GM12878 (cell line): ENCODE measurements at regions not wholly inside any gene's neighbourhood (a gene's known extent, or its start where the extent isn't known, plus 50 kb on each side); places are given as distances from the start of the nearest gene placed in this dataset.

Source experiments
- ATAC-seq: fragments of 200-7000 bp; cut with Tn5 transposase; 3 replicates; pipeline ENCODE4 v1.9.1; 2020; ENCODE audit warnings: mild to moderate bottlenecking, moderate library complexity
- BruUV-seq: library from RNA; stranded (reverse); fragments of 400-500 nt; replicated peaks from 2 replicates; lab custom pipeline; 2021; lab: Mats Ljungman, UMichigan
- CTCF ChIA-PET: fragments of 300-600 bp; sonication (Branson Sonifier 250); formaldehyde crosslinking; extraction: SDS; loops from one replicate; lab custom pipeline; 2021; ENCODE audit warnings: inconsistent platforms; lab: Yijun Ruan, JAX
- POLR2A ChIA-PET: fragments of 350-600 bp; formaldehyde crosslinking; extraction: SDS; loops from one replicate; lab custom pipeline; 2021; ENCODE audit warnings: inconsistent platforms; lab: Charles Lee
- RAD21 ChIA-PET: fragments of 300-600 bp; sonication (Branson Sonifier 250); formaldehyde crosslinking; loops from one replicate; lab custom pipeline; 2023; ENCODE audit warnings: antibody characterized with exemption; ENCODE audit not compliant: unreplicated experiment; lab: Charles Lee
- SMC1A ChIA-PET: fragments of 300-600 bp; sonication (Branson Sonifier 250); formaldehyde crosslinking; loops from one replicate; lab custom pipeline; 2023; ENCODE audit not compliant: unreplicated experiment, uncharacterized antibody; lab: Charles Lee
- DNase-seq: peaks from one replicate; pipeline ENCODE4 v3.0.0-alpha.2; 2011; ENCODE audit warnings: low read depth, low spot score
- FAIRE-seq: peaks from 3 replicates; lab custom pipeline; 2011; peaks lifted over from hg19 to GRCh38; lab: Jason Lieb, UNC
- H2AFZ ChIP-seq: 2 replicates; pipeline ENCODE4 v1.6.0; 2011; ENCODE audit warnings: low read depth, low read length, control low read depth; ENCODE audit not compliant: control insufficient read depth
- H3K27ac ChIP-seq: 2 replicates; pipeline ENCODE4 v1.5.1; 2011; ENCODE audit warnings: control low read depth; ENCODE audit not compliant: control insufficient read depth, insufficient read depth
- H3K27me3 ChIP-seq, 2 experiments: replicated peaks in 1 of 2; 2 replicates each; pipeline versions ENCODE4 v1.6.0 to v1.6.1; 2011; ENCODE audit warnings: low read length in 1 of 2; ENCODE audit not compliant: control insufficient read depth in 2 of 2, insufficient read depth in 2 of 2
- H3K36me3 ChIP-seq, 2 experiments: 2 replicates each; pipeline ENCODE4 v1.5.1; 2011; ENCODE audit warnings: low read length in 1 of 2; ENCODE audit not compliant: control insufficient read depth in 2 of 2, insufficient read depth in 2 of 2
- H3K4me1 ChIP-seq: 2 replicates; pipeline ENCODE4 v1.6.1; 2011; ENCODE audit warnings: mild to moderate bottlenecking, low read length, moderate library complexity, mixed read lengths; ENCODE audit not compliant: control insufficient read depth, insufficient read depth
- H3K4me2 ChIP-seq: 2 replicates; pipeline ENCODE4 v1.6.0; 2011; ENCODE audit warnings: control low read depth; ENCODE audit not compliant: control insufficient read depth, insufficient read depth
- H3K4me3 ChIP-seq: fragments of 200-600 bp; sonication (generic); 2 replicates; pipeline ENCODE4 v1.5.1; 2016
- H3K79me2 ChIP-seq: 2 replicates; pipeline ENCODE4 v1.6.0; 2011; ENCODE audit warnings: low read length; ENCODE audit not compliant: control insufficient read depth, insufficient read depth
- H3K9ac ChIP-seq: 2 replicates; pipeline ENCODE4 v1.8.0; 2011; ENCODE audit warnings: low read length, control low read depth, mixed read lengths; ENCODE audit not compliant: control insufficient read depth, insufficient read depth
- H3K9me3 ChIP-seq: replicated peaks from 3 replicates; pipeline ENCODE4 v1.5.1; 2011; ENCODE audit warnings: mild to moderate bottlenecking, low read length; ENCODE audit not compliant: control insufficient read depth, insufficient read depth
- H4K20me1 ChIP-seq: 2 replicates; pipeline ENCODE4 v1.6.0; 2011; ENCODE audit not compliant: control insufficient read depth, insufficient read depth
- ATF2 ChIP-seq: IDR thresholded peaks from 2 replicates; pipeline ENCODE4 v1.6.1; 2012; ENCODE audit warnings: low read length, inconsistent platforms
- CBX5 ChIP-seq: sonication (generic); IDR thresholded peaks from 2 replicates; pipeline ENCODE4 v1.6.1; 2016; ENCODE audit warnings: low read depth, moderate library complexity, mild to moderate bottlenecking, inconsistent platforms
- CTCF ChIP-seq, 3 experiments: IDR thresholded peaks in 2 of 3; conservative IDR thresholded peaks in 1 of 3; 2 replicates each; pipeline ENCODE4 v1.5.1; 2011; ENCODE audit warnings: low read depth in 3 of 3, low read length in 3 of 3, mild to moderate bottlenecking in 3 of 3, control low read depth in 2 of 3, moderate library complexity in 2 of 3, inconsistent platforms in 1 of 3, mixed read lengths in 1 of 3; ENCODE audit not compliant: control insufficient read depth in 2 of 3, insufficient read depth in 1 of 3; ENCODE audit errors: extremely low read depth in 1 of 3
- DPF2 ChIP-seq: fragments of 450-650 bp; IDR thresholded peaks from 2 replicates; pipeline ENCODE4 v1.6.1; 2017; ENCODE audit warnings: mild to moderate bottlenecking
- EGR1 ChIP-seq, 2 experiments: IDR thresholded peaks; 1 replicate in 1 of 2; 2 replicates in 1 of 2; pipeline ENCODE4 v1.6.1; 2011 to 2012; ENCODE audit warnings: low read depth in 2 of 2, low read length in 2 of 2, borderline replicate concordance in 1 of 2, mild to moderate bottlenecking in 1 of 2, moderate library complexity in 1 of 2
- EZH2 ChIP-seq: IDR thresholded peaks from 2 replicates; pipeline ENCODE4 v1.6.1; 2012; ENCODE audit warnings: low read depth, mild to moderate bottlenecking, control low read depth, inconsistent platforms, low read length, borderline replicate concordance; ENCODE audit not compliant: control insufficient read depth
- IRF3 ChIP-seq: fragments of 450-650 bp; IDR thresholded peaks from 2 replicates; pipeline ENCODE4 v1.6.1; 2014; ENCODE audit warnings: mild to moderate bottlenecking
- IRF4 ChIP-seq: IDR thresholded peaks from 2 replicates; pipeline ENCODE4 v1.6.1; 2011; ENCODE audit warnings: low read depth, low read length
- KAT2A ChIP-seq: conservative IDR thresholded peaks from 2 replicates; pipeline ENCODE4 v1.6.1; 2011; ENCODE audit warnings: low read depth, low read length; ENCODE audit not compliant: control insufficient read depth
- KLF5 ChIP-seq: fragments of 450-650 bp; IDR thresholded peaks from 2 replicates; pipeline ENCODE4 v1.6.1; 2014; ENCODE audit warnings: mild to moderate bottlenecking; ENCODE audit not compliant: partially characterized antibody
- MLLT1 ChIP-seq: fragments of 450-650 bp; IDR thresholded peaks from 2 replicates; pipeline ENCODE4 v1.6.1; 2016; ENCODE audit warnings: mild to moderate bottlenecking
- MTA2 ChIP-seq: fragments of 450-650 bp; IDR thresholded peaks from 2 replicates; pipeline ENCODE4 v1.6.1; 2016; ENCODE audit warnings: low read depth, mild to moderate bottlenecking, moderate library complexity
- NFYA ChIP-seq: IDR thresholded peaks from 2 replicates; pipeline ENCODE4 v1.6.1; 2011; ENCODE audit warnings: low read depth, mild to moderate bottlenecking, low read length, improper control_type of control experiment, borderline replicate concordance
- POU2F2 ChIP-seq: IDR thresholded peaks from 3 replicates; pipeline ENCODE4 v1.6.1; 2011; ENCODE audit warnings: low read depth, mild to moderate bottlenecking, low read length, borderline replicate concordance
- RCOR1 ChIP-seq: conservative IDR thresholded peaks from 2 replicates; pipeline ENCODE4 v1.6.1; 2012; ENCODE audit warnings: low read depth, low read length, improper control_type of control experiment
- SREBF2 ChIP-seq: IDR thresholded peaks from 2 replicates; pipeline ENCODE4 v1.6.1; 2012; ENCODE audit warnings: mild to moderate bottlenecking, low read length
- SRF ChIP-seq, 2 experiments: IDR thresholded peaks; 2 replicates each; pipeline ENCODE4 v1.6.1; 2011; ENCODE audit warnings: low read depth in 2 of 2, low read length in 2 of 2, mild to moderate bottlenecking in 1 of 2, moderate library complexity in 1 of 2
- TBL1XR1 ChIP-seq: IDR thresholded peaks from 2 replicates; pipeline ENCODE4 v1.6.1; 2012; ENCODE audit warnings: low read depth, low read length, improper control_type of control experiment
- WGBS: methylation state at CpG from one replicate; pipeline ENCODE4 v1.1.6; 2016; ENCODE audit warnings: low lambda C conversion rate; ENCODE audit not compliant: insufficient replicate concordance, insufficient coverage; ENCODE audit errors: missing lambda C conversion rate; 5-methylcytosine and 5-hydroxymethylcytosine counted together
- in situ Hi-C: fragments of 300-500 bp; cut with MboI; formaldehyde crosslinking; loops from 9 replicates; pipeline ENCODE4 v1.14.3; 2018; ENCODE audit warnings: mixed read lengths
- intact Hi-C: fragments of 100-400 bp; cut with micrococcal nuclease; formaldehyde crosslinking; loops from one replicate; pipeline ENCODE4 v1.14.2; 2022; ENCODE audit not compliant: unreplicated experiment

GRCh38 chr6:112827793-112828192 is 480.7 kb downstream of the RFPL4B start:
- POLR2A ChIA-PET: no interaction called here
- CTCF ChIA-PET: interaction anchor here (1.2 kb wide), 1 partner anchor 48 kb away, joined by 3 read pairs; no protein-coding TSS in a partner anchor
- no peaks in the 10 kb centered on the region for H3K36me3 ChIP-seq
- ATAC-seq: peak; percentile 99
- H4K20me1 ChIP-seq: no peaks in the 10 kb centered on the region
- RAD21 ChIA-PET: interaction anchor here (1.0 to 1.2 kb wide), 3 partner anchors 14 to 1052 kb away, joined by 3 to 6 read pairs (median 4); no protein-coding TSS in a partner anchor
- FAIRE-seq: peak; percentile 66
- peak overlapping the region; percentile 28; the same call in 1 of the 2 replicates for H3K4me2 ChIP-seq
- SMC1A ChIA-PET: interaction anchor here (0.6 to 1.6 kb wide), 3 partner anchors 14 to 800 kb away, joined by 3 to 4 read pairs (median 3); no protein-coding TSS in a partner anchor
- no peaks in the 10 kb centered on the region for H3K79me2 ChIP-seq
- peak overlapping the region; percentile 9; the same call in 1 of the 2 replicates for H2AFZ ChIP-seq
- H3K4me3 ChIP-seq: no peak overlapping the region
- no peak overlapping the region for H3K9ac ChIP-seq
- in situ Hi-C loops (no loop called here), intact Hi-C loops (no loop called here)
- peak; percentile 62 for DNase-seq
- H3K27me3 ChIP-seq: no peaks in the 10 kb centered on the region
- 0 out of 2 replicates have a peak overlapping the region, but pooled peaks have one; percentile 1 for H3K27ac ChIP-seq
- WGBS: 0% methylated on average over 2 of the region's 2 CpGs
- no peaks in the 10 kb centered on the region; the same call in 2 of the 3 replicates for H3K9me3 ChIP-seq
- no TSS peak for BruUV-seq
- 0 out of 2 replicates have a peak, but pooled peaks cover 3% of the 10 kb centered on the region for H3K4me1 ChIP-seq
- TF ChIP-seq KAT2A (no peak), TBL1XR1 (0 out of 2 replicates have a peak, but pooled peaks have one; percentile 44), IRF4 (peak; percentile 44; the same call in 1 of the 2 replicates), ATF2 (peak; percentile 48; the same call in 1 of the 2 replicates), DPF2 (peak; percentile 76), CTCF (IDR thresholded peaks at IDR 0.05 in 2 of 3, conservative IDR thresholded peaks at IDR 0.05 in 1 of 3; ENCODE audit: control insufficient read depth in 2 of 3, extremely low read depth in 1 of 3, insufficient read depth in 1 of 3, low read depth in 3 of 3, low read length in 3 of 3) (no peak), EGR1 (IDR thresholded peaks at IDR 0.05; ENCODE audit: borderline replicate concordance in 1 of 2, low read depth in 2 of 2, low read length in 2 of 2) (no peak), SREBF2 (no peak), EZH2 (no peak), RCOR1 (no peak), IRF3 (no peak), NFYA (no peak), SRF (IDR thresholded peaks at IDR 0.05; ENCODE audit: low read depth in 2 of 2, low read length in 2 of 2) (peak in 1 of 2 experiments; percentile 78; a peak in 2 of 4 replicates), POU2F2 (no peak), KLF5 (no peak), MTA2 (peak; percentile 90), CBX5 (0 out of 2 replicates have a peak, but pooled peaks have one; percentile 21), MLLT1 (peak; percentile 36; the same call in 1 of the 2 replicates)
